Panc1 (cell line): ENCODE measurements at regions not wholly inside any gene's neighbourhood (a gene's known extent, or its start where the extent isn't known, plus 50 kb on each side); places are given as distances from the start of the nearest gene placed in this dataset.

Experiments
- ATAC-seq: fragments of 200-7000 bp; cut with Tn5 transposase; 2 replicates; pipeline ENCODE4 v1.9.1; 2020; ENCODE audit warnings: mild to moderate bottlenecking, moderate library complexity
- BruUV-seq: library from RNA; stranded (reverse); fragments of 400-500 nt; replicated peaks from 2 replicates; lab custom pipeline; 2021; lab: Mats Ljungman, UMichigan
- CTCF ChIA-PET: fragments of 300-600 bp; sonication (Branson Sonifier 250); formaldehyde crosslinking; loops from one replicate; lab custom pipeline; 2022; ENCODE audit warnings: antibody characterized with exemption; lab: Charles Lee
- POLR2A ChIA-PET: fragments of 300-600 bp; sonication (Branson Sonifier 250); formaldehyde crosslinking; loops from one replicate; lab custom pipeline; 2022; ENCODE audit warnings: antibody characterized with exemption; lab: Charles Lee
- DNase-seq: peaks from one replicate; pipeline ENCODE4 v3.0.0-alpha.2; 2010; ENCODE audit warnings: low read depth, low spot score
- H3K27ac ChIP-seq: 2 replicates; pipeline ENCODE4 v1.5.1; 2011; ENCODE audit warnings: mild to moderate bottlenecking, low read length, inconsistent platforms
- H3K27me3 ChIP-seq: fragments of 200-500 bp; sonication (Bioruptor generic); 2 replicates; pipeline ENCODE4 v1.6.0; 2014; ENCODE audit warnings: low read length, inconsistent platforms; ENCODE audit not compliant: control insufficient read depth, insufficient read depth
- H3K36me3 ChIP-seq: fragments of 200-500 bp; sonication (Bioruptor generic); 2 replicates; pipeline ENCODE4 v1.5.1; 2014; ENCODE audit warnings: inconsistent platforms, mild to moderate bottlenecking, low read length, moderate library complexity; ENCODE audit not compliant: control insufficient read depth, insufficient read depth
- H3K4me1 ChIP-seq: 2 replicates; pipeline ENCODE4 v1.5.1; 2011; ENCODE audit warnings: inconsistent platforms, mild to moderate bottlenecking, low read length, moderate library complexity; ENCODE audit not compliant: control insufficient read depth, insufficient read depth
- H3K4me3 ChIP-seq, 2 experiments: 2 replicates each; pipeline ENCODE4 v1.5.1; 2011 to 2012; ENCODE audit warnings: low read depth in 2 of 2, low read length in 2 of 2, mild to moderate bottlenecking in 2 of 2, inconsistent platforms in 1 of 2, moderate library complexity in 1 of 2
- H3K9me3 ChIP-seq: fragments of 200-500 bp; sonication (Bioruptor generic); 2 replicates; pipeline ENCODE4 v1.5.1; 2014; ENCODE audit warnings: low read depth, mild to moderate bottlenecking, inconsistent platforms, low read length, moderate library complexity; ENCODE audit not compliant: control insufficient read depth, insufficient read depth
- POLR2AphosphoS5 ChIP-seq: IDR thresholded peaks from 2 replicates; pipeline ENCODE4 v1.6.1; 2012; ENCODE audit warnings: mild to moderate bottlenecking, low read depth, low read length, moderate library complexity
- SIN3A ChIP-seq: IDR thresholded peaks from 2 replicates; pipeline ENCODE4 v1.6.1; 2012; ENCODE audit warnings: low read depth, mild to moderate bottlenecking, low read length, moderate library complexity, borderline replicate concordance; ENCODE audit not compliant: insufficient read depth
- TCF7L2 ChIP-seq: IDR thresholded peaks from 2 replicates; pipeline ENCODE4 v1.6.1; 2011; ENCODE audit warnings: mild to moderate bottlenecking, low read depth, low read length, inconsistent platforms
- in situ Hi-C: cut with HindIII; loops from 2 replicates; pipeline ENCODE4 v1.10.0; 2016; ENCODE audit warnings: low sequenced_read_pairs, low pct_unique_long_range_greater_than_20kb
- intact Hi-C: fragments of 100-400 bp; cut with micrococcal nuclease; formaldehyde crosslinking; loops from one replicate; pipeline ENCODE4 v1.10.0; 2022; ENCODE audit not compliant: unreplicated experiment
- TF ChIP-seq, protein P1 (sequence below), 2 experiments: IDR thresholded peaks; 2 replicates each; pipeline ENCODE4 v1.6.1; 2011 to 2012; ENCODE audit warnings: low read depth in 2 of 2, control low read depth in 1 of 2, low read length in 1 of 2, mild to moderate bottlenecking in 1 of 2, moderate library complexity in 1 of 2; ENCODE audit not compliant: insufficient read depth in 1 of 2
- TF ChIP-seq, protein P2 (sequence below): fragments of 450-650 bp; IDR thresholded peaks from 2 replicates; pipeline ENCODE4 v1.5.1; 2017; ENCODE audit warnings: mild to moderate bottlenecking

DNA sequence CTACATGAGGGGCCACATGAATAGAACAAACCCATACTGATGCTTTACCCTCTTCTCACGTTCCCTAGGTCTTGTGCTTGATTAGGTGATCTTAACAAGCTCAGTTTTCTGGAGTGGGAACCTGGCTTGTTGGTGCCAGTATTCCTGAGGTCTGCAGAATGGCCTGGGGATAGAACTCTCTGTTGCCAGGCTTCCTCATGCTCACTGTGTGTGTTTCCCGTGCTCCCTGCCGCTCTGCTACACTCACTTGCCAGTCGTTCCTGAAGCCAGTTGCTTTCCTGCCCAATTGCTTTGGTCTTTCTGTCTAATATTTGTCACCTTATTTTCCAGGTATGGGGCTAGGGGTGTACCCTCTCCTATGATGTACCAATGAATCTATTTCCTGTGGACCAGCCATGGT, 2111.5 kb upstream of the PIK3C3 start:
- H3K27me3 ChIP-seq, result 0 out of 2 replicates have a peak, but pooled peaks cover 2% of the 10 kb centered on the region
- intact Hi-C loops (no loop called here), in situ Hi-C loops (no loop called here)
- ChIA-PET POLR2A (no interaction called here), CTCF (no interaction called here)
- no peak for DNase-seq
- no peaks in the 10 kb centered on the region for H3K9me3 ChIP-seq
- H3K27ac ChIP-seq, result no peak overlapping the region
- H3K4me1 ChIP-seq, result peaks cover 2% of the 10 kb centered on the region
- no peak overlapping the region for H3K4me3 ChIP-seq
- no peak for ATAC-seq
- no TSS peak for BruUV-seq
- H3K36me3 ChIP-seq, result no peaks in the 10 kb centered on the region
- TF ChIP-seq, protein P1, sequence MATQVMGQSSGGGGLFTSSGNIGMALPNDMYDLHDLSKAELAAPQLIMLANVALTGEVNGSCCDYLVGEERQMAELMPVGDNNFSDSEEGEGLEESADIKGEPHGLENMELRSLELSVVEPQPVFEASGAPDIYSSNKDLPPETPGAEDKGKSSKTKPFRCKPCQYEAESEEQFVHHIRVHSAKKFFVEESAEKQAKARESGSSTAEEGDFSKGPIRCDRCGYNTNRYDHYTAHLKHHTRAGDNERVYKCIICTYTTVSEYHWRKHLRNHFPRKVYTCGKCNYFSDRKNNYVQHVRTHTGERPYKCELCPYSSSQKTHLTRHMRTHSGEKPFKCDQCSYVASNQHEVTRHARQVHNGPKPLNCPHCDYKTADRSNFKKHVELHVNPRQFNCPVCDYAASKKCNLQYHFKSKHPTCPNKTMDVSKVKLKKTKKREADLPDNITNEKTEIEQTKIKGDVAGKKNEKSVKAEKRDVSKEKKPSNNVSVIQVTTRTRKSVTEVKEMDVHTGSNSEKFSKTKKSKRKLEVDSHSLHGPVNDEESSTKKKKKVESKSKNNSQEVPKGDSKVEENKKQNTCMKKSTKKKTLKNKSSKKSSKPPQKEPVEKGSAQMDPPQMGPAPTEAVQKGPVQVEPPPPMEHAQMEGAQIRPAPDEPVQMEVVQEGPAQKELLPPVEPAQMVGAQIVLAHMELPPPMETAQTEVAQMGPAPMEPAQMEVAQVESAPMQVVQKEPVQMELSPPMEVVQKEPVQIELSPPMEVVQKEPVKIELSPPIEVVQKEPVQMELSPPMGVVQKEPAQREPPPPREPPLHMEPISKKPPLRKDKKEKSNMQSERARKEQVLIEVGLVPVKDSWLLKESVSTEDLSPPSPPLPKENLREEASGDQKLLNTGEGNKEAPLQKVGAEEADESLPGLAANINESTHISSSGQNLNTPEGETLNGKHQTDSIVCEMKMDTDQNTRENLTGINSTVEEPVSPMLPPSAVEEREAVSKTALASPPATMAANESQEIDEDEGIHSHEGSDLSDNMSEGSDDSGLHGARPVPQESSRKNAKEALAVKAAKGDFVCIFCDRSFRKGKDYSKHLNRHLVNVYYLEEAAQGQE (IDR thresholded peaks at IDR 0.05; ENCODE audit: insufficient read depth in 1 of 2, low read depth in 2 of 2, low read length in 1 of 2), result no peak
- no peak for TF ChIP-seq TCF7L2
- no peak for TF ChIP-seq POLR2AphosphoS5
- TF ChIP-seq, protein P2, sequence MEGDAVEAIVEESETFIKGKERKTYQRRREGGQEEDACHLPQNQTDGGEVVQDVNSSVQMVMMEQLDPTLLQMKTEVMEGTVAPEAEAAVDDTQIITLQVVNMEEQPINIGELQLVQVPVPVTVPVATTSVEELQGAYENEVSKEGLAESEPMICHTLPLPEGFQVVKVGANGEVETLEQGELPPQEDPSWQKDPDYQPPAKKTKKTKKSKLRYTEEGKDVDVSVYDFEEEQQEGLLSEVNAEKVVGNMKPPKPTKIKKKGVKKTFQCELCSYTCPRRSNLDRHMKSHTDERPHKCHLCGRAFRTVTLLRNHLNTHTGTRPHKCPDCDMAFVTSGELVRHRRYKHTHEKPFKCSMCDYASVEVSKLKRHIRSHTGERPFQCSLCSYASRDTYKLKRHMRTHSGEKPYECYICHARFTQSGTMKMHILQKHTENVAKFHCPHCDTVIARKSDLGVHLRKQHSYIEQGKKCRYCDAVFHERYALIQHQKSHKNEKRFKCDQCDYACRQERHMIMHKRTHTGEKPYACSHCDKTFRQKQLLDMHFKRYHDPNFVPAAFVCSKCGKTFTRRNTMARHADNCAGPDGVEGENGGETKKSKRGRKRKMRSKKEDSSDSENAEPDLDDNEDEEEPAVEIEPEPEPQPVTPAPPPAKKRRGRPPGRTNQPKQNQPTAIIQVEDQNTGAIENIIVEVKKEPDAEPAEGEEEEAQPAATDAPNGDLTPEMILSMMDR, result no peak

DNA sequence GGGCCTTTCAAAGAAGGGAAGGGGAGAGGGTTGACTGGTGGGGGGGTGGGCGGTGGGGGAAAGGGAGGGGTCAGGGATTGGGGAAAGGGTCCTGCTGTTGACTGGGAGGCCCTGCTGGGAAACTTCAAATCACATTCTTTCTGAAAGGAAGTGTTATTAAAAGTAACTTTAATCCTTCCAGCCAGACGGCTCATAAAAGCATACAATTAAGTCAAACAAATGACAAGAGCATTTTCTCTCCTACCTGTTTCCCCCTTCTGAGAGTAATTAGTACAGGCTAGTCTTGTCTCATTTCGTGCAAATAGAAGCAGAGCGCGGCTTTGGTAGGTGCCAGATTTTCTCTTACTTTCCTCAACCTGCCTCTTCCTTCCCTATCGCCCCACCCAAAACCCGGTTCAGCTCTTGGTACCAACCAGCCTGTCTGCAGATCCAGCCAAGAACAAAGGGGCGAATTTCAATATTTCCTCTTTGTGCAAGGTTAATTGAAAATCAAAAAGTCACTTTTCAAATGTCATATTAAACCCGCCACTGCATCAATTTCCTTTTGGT, 2112.6 kb upstream of the PIK3C3 start:
- Histone ChIP-seq H3K4me3 (no peak overlapping the region), H3K36me3 (no peaks in the 10 kb centered on the region), H3K4me1 (peaks cover 2% of the 10 kb centered on the region), H3K27ac (no peak overlapping the region), H3K27me3 (0 out of 2 replicates have a peak, but pooled peaks cover 2% of the 10 kb centered on the region), H3K9me3 (no peaks in the 10 kb centered on the region)
- TF ChIP-seq, protein P1 (IDR thresholded peaks at IDR 0.05; ENCODE audit: insufficient read depth in 1 of 2, low read depth in 2 of 2, low read length in 1 of 2), result no peak
- TF ChIP-seq SIN3A, result no peak
- no peak for TF ChIP-seq POLR2AphosphoS5
- TF ChIP-seq, protein P2, result no peak
- intact Hi-C loops (no loop called here), in situ Hi-C loops (no loop called here)
- ATAC-seq, result no peak
- ChIA-PET CTCF (no interaction called here), POLR2A (no interaction called here)
- BruUV-seq, result no TSS peak
- DNase-seq, result no peak
